ENCODE measurements at regions not wholly inside any gene's neighbourhood (a gene's known extent, or its start where the extent isn't known, plus 50 kb on each side); places are given as distances from the start of the nearest gene placed in this dataset.
"Not testable (repeated sequence)": the region's sequence is repeated elsewhere in the genome, so short reads cannot be mapped to it uniquely, and the experiment has no call there.

DNA sequence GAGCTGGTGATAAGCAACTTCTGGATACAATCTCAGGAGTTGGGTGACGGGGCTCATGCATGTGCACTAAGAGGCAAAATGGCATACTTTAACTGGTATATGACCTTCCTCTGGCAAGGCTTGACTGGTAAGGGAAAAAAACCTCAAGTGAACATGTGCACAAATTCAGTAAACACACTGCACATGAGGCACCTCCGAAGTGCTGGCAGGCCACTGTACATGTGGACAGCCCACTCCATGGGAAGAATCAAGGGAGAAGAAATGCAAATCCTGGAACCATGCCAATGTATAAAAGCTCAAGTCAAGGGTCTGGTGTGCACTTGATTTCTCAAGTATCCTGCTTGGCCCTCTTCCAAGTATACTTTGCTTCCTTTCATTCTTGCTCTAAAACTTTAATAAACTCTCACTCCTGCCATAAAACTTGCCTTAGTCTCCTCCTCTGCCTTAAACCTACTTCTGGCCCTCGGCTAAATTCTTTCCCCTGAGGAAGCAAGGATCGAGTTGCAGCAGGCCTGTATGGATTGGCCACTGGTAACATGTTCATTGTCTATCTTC lies 167.2 kb downstream of the RAMP3 start:
- H3K4me3 ChIP-seq (ENCODE audit: low read depth, low read length): no peak overlapping the region
- DNase-seq (ENCODE audit: low read depth): no peak
- TF ChIP-seq, protein P1, sequence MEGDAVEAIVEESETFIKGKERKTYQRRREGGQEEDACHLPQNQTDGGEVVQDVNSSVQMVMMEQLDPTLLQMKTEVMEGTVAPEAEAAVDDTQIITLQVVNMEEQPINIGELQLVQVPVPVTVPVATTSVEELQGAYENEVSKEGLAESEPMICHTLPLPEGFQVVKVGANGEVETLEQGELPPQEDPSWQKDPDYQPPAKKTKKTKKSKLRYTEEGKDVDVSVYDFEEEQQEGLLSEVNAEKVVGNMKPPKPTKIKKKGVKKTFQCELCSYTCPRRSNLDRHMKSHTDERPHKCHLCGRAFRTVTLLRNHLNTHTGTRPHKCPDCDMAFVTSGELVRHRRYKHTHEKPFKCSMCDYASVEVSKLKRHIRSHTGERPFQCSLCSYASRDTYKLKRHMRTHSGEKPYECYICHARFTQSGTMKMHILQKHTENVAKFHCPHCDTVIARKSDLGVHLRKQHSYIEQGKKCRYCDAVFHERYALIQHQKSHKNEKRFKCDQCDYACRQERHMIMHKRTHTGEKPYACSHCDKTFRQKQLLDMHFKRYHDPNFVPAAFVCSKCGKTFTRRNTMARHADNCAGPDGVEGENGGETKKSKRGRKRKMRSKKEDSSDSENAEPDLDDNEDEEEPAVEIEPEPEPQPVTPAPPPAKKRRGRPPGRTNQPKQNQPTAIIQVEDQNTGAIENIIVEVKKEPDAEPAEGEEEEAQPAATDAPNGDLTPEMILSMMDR (conservative IDR thresholded peaks at IDR 0.05; ENCODE audit: low read depth, low read length): no peak

DNA sequence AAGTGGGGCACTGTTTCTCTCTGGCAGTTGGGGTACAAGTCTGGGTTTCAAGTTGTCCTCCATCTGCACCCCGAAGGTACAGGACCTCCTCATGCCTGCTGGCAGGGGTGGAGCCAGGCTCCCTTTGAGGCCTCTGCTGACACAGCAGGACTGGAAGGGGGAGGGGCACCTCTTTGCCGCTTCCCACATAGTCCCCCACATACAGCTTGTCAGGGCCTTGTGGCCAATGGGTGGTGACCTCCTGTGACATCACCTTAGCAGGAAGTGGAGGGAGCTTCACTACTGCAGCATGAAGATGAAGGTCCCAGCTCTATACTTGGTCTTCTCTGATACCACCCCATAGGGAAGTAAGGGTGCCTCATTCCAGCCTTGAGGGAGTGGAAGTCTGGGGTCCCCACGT lies 167.8 kb downstream of the RAMP3 start:
- TF ChIP-seq, protein P1 (conservative IDR thresholded peaks at IDR 0.05; ENCODE audit: low read depth, low read length): no peak
- no peak for DNase-seq (ENCODE audit: low read depth)
- H3K4me3 ChIP-seq (ENCODE audit: low read depth, low read length): no peak overlapping the region

DNA sequence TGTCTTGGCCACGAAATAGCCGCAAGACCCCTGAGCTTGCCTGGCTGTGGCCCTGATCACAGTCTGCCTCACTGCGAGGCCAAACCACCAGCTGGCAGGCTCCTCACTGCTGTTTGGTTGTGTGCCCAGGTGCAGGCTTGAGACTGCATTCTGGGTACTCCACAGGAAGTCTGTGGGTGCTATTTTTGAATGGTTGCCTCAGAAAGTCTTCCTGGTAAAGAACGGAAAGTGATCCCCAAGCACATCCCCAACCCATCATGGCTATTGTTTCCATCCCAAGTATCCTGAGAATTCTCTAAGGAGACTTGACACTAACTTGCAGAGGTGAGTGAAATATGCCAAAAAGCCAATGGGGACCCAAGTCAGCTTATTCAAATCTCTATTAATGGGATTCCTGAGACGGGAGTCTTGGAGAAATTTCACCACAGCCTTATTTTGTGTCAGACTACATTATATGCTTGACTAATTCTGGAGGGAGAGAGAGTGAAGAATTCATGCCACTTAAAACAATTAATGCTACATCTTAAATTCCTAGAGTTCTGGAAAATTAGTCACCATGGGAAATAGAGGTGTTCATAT lies 170.9 kb downstream of the RAMP3 start:
- TF ChIP-seq, protein P1 (conservative IDR thresholded peaks at IDR 0.05; ENCODE audit: low read depth, low read length): no peak
- no peak overlapping the region for H3K4me3 ChIP-seq (ENCODE audit: low read depth, low read length)
- peak; percentile 30 for DNase-seq (ENCODE audit: low read depth)

DNA sequence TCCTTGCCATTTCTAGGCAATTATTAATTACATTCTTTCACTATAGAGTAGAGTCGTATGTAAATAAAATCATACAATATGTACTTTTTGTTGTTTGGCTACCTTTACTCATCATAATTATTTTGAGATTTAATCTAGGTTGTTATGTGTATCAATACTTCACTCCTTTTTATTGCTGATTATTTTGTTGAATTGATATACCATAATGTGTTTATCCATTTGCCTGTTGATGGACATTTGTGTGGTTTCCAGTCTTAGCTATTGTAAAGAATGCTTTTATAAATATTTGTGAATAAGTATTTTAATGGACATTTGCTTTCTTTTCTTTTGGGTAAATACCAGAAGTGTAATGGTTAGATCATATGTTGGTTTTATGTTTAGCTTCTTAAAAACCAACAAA lies 174.0 kb downstream of the RAMP3 start:
- H3K4me3 ChIP-seq (ENCODE audit: low read depth, low read length): no peak overlapping the region
- no peak for DNase-seq (ENCODE audit: low read depth)
- TF ChIP-seq, protein P1 (conservative IDR thresholded peaks at IDR 0.05; ENCODE audit: low read depth, low read length): no peak

DNA sequence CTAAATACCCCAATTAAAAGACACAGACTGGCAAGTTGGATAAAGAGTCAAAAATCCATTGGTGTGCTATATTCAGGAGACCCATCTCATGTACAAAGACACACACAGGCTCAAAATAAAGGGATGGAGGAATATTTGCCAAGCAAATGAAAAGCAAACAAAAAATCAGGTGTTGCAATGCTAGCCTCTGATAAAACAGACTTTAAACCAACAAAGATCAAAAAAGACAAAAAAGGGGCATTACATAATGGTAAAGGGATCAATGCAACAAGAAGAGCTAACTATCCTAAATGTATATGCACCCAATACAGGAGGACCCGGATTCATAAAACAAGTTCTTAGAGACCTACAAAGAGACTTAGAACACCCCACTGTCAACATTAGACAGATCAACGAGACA lies 177.4 kb downstream of the RAMP3 start:
- H3K4me3 ChIP-seq (ENCODE audit: low read depth, low read length); DNase-seq (ENCODE audit: low read depth): not testable (repeated sequence)

DNA sequence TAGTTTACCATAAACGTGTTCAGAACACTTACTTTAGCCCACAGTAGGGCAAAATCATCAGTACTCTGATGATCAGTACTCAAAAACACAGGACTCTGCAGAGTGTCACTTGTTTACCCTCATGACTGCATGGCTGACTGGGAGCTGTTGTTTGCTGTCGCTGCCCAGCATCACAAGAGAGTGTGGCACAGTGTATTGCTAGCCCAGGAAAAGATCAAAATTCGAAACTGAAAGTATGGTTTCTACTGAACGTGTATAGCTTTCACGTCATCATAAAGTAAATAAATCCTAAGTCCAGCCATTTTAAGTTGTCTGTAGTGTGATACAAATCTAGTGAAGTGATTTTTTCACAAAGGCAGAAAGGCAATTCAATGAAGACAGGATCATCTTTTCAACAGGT lies 184.6 kb downstream of the RAMP3 start:
- DNase-seq (ENCODE audit: low read depth): no peak
- no peak overlapping the region for H3K4me3 ChIP-seq (ENCODE audit: low read depth, low read length)
- TF ChIP-seq, protein P1 (conservative IDR thresholded peaks at IDR 0.05; ENCODE audit: low read depth, low read length): no peak

DNA sequence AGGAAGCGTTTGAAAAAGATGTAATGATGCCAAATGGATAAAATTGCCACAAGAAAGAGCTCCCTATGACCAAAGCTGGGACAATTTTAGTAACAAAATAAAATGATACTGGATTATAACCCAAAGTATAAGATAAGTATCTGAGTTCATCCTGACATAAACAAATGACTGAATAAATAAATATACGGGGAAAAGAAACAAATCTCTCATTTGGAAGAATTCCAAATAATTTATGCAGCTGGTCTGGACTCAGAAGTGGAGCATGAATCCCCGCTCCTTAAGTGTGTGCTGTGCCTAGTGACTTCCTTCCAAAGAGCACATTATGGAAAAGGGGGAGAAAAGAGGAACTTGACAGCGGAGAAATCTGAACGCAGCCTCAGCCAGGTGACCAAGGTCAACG lies 186.2 kb downstream of the RAMP3 start:
- no peak overlapping the region for H3K4me3 ChIP-seq (ENCODE audit: low read depth, low read length)
- no peak for DNase-seq (ENCODE audit: low read depth)
- TF ChIP-seq, protein P1 (conservative IDR thresholded peaks at IDR 0.05; ENCODE audit: low read depth, low read length): no peak
